ENCODE measurements at regions not wholly inside any gene's neighbourhood (a gene's known extent, or its start where the extent isn't known, plus 50 kb on each side); places are given as distances from the start of the nearest gene placed in this dataset.

GRCh38 chr5:16238018-16238417 is 58.4 kb upstream of the MARCHF11 start:
- no peak for DNase-seq
- H3K4me1 Mint-ChIP-seq (ENCODE audit: low read depth, unreplicated experiment), result no peaks in the 10 kb centered on the region
- TF ChIP-seq CTCF (IDR thresholded peaks at IDR 0.05; ENCODE audit: insufficient read depth in 1 of 2, low read depth in 1 of 2, low read length in 1 of 2, severe bottlenecking in 1 of 2, unreplicated experiment in 1 of 2), result no peak
- ChIA-PET CTCF (no interaction called here), POLR2A (no interaction called here)
- H3K9me3 ChIP-seq, result no peaks in the 10 kb centered on the region
- H3K9me3 Mint-ChIP-seq (ENCODE audit: unreplicated experiment), result peaks cover 10% of the 10 kb centered on the region
- peaks cover 12% of the 10 kb centered on the region for H3K27me3 Mint-ChIP-seq (ENCODE audit: insufficient read depth, unreplicated experiment)
- H3K27ac Mint-ChIP-seq (ENCODE audit: unreplicated experiment), result no peak overlapping the region
- H3K27me3 ChIP-seq (replicated peaks; ENCODE audit: control insufficient read depth, insufficient read depth, low read length), result no peaks in the 10 kb centered on the region; the same call in 1 of the 2 replicates
- no peaks in the 10 kb centered on the region for H3K36me3 Mint-ChIP-seq (ENCODE audit: insufficient read depth, unreplicated experiment)
- no peak overlapping the region for H3K4me3 Mint-ChIP-seq (ENCODE audit: unreplicated experiment)
- no peaks in the 10 kb centered on the region for H3K36me3 ChIP-seq (ENCODE audit: control insufficient read depth, insufficient read depth, low read length)
- H3K4me3 ChIP-seq (ENCODE audit: low read depth, low read length), result no peak overlapping the region
- intact Hi-C loops (cut with micrococcal nuclease; ENCODE audit: unreplicated experiment), result no loop called here
- H3K4me1 ChIP-seq, result no peaks in the 10 kb centered on the region
- no TSS peak for BruUV-seq (replicated peaks)

- POLR2A ChIA-PET, result no interaction called here
- Mint-ChIP-seq H3K27ac (ENCODE audit: unreplicated experiment) (no peak overlapping the region), H3K9me3 (ENCODE audit: unreplicated experiment) (peaks cover 10% of the 10 kb centered on the region), H3K4me3 (ENCODE audit: unreplicated experiment) (no peak overlapping the region), H3K4me1 (ENCODE audit: low read depth, unreplicated experiment) (no peaks in the 10 kb centered on the region), H3K27me3 (ENCODE audit: insufficient read depth, unreplicated experiment) (peaks cover 12% of the 10 kb centered on the region), H3K36me3 (ENCODE audit: insufficient read depth, unreplicated experiment) (no peaks in the 10 kb centered on the region)
- TF ChIP-seq CTCF (IDR thresholded peaks at IDR 0.05; ENCODE audit: insufficient read depth in 1 of 2, low read depth in 1 of 2, low read length in 1 of 2, severe bottlenecking in 1 of 2, unreplicated experiment in 1 of 2), result no peak
- DNase-seq, result no peak
- no TSS peak for BruUV-seq (replicated peaks)
- H3K9me3 ChIP-seq, result no peaks in the 10 kb centered on the region
- CTCF ChIA-PET, result no interaction called here
- H3K27me3 ChIP-seq (replicated peaks; ENCODE audit: control insufficient read depth, insufficient read depth, low read length), result no peaks in the 10 kb centered on the region; the same call in 1 of the 2 replicates
- H3K4me3 ChIP-seq (ENCODE audit: low read depth, low read length), result no peak overlapping the region
- no peaks in the 10 kb centered on the region for H3K36me3 ChIP-seq (ENCODE audit: control insufficient read depth, insufficient read depth, low read length)
- intact Hi-C loops (cut with micrococcal nuclease; ENCODE audit: unreplicated experiment), result no loop called here
- H3K4me1 ChIP-seq, result no peaks in the 10 kb centered on the region
Measured at GRCh38 chr5:16234598-16234997, 55.0 kb upstream of the MARCHF11 start.

DNA sequence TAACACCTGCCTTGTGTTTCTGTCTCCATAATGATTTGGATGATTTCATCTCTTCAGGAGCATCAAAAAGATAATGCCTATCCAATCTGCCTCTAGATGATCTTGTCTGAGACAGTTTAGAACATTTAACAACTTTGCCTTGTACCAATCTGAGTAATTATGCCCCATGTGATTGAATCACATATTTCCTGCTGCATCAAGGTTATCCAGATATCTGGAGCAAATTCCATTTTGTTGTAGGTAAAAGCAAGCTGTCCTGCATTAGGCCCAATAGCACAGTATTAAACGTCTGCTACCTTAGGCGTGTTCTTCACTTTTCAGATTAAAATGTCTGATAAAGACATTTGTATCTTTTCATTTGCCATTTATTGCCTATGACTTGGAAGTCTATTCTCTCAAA is 54.1 kb upstream of the MARCHF11 start:
- no TSS peak for BruUV-seq (replicated peaks)
- no peaks in the 10 kb centered on the region for H3K9me3 ChIP-seq
- peaks cover 10% of the 10 kb centered on the region for H3K9me3 Mint-ChIP-seq (ENCODE audit: unreplicated experiment)

More for the DNA sequence above, 54.1 kb upstream of the MARCHF11 start:
- no peaks in the 10 kb centered on the region for H3K36me3 Mint-ChIP-seq (ENCODE audit: insufficient read depth, unreplicated experiment)
- no peak for TF ChIP-seq CTCF (IDR thresholded peaks at IDR 0.05; ENCODE audit: insufficient read depth in 1 of 2, low read depth in 1 of 2, low read length in 1 of 2, severe bottlenecking in 1 of 2, unreplicated experiment in 1 of 2)
- H3K36me3 ChIP-seq (ENCODE audit: control insufficient read depth, insufficient read depth, low read length), result no peaks in the 10 kb centered on the region
- H3K4me1 Mint-ChIP-seq (ENCODE audit: low read depth, unreplicated experiment), result no peaks in the 10 kb centered on the region
- no peak overlapping the region for H3K4me3 Mint-ChIP-seq (ENCODE audit: unreplicated experiment)
- DNase-seq, result no peak
- no peak overlapping the region for H3K27ac Mint-ChIP-seq (ENCODE audit: unreplicated experiment)
- H3K27me3 Mint-ChIP-seq (ENCODE audit: insufficient read depth, unreplicated experiment), result peaks cover 12% of the 10 kb centered on the region
- CTCF ChIA-PET, result no interaction called here
- POLR2A ChIA-PET, result no interaction called here
- no peak overlapping the region for H3K4me3 ChIP-seq (ENCODE audit: low read depth, low read length)
- H3K4me1 ChIP-seq, result no peaks in the 10 kb centered on the region
- no peaks in the 10 kb centered on the region; the same call in 1 of the 2 replicates for H3K27me3 ChIP-seq (replicated peaks; ENCODE audit: control insufficient read depth, insufficient read depth, low read length)
- intact Hi-C loops (cut with micrococcal nuclease; ENCODE audit: unreplicated experiment), result no loop called here
